ENCODE measurements at regions not wholly inside any gene's neighbourhood (a gene's known extent, or its start where the extent isn't known, plus 50 kb on each side); places are given as distances from the start of the nearest gene placed in this dataset.

GRCh38 chr14:106513302-106513701 is 986.9 kb downstream of the TMEM121 start:
- TF ChIP-seq YY1 (IDR thresholded peaks at IDR 0.05; ENCODE audit: insufficient read depth, insufficient read length) (no peak), ZNF274 (IDR thresholded peaks at IDR 0.05; ENCODE audit: low read depth, low read length) (no peak)

All from NT2/D1 (cell line).